A172 (cell line): ENCODE measurements at regions not wholly inside any gene's neighbourhood (a gene's known extent, or its start where the extent isn't known, plus 50 kb on each side); places are given as distances from the start of the nearest gene placed in this dataset.

ENCODE experiments used
- DNase-seq: peaks from one replicate; pipeline ENCODE4 v3.0.0-alpha.2; 2015; ENCODE audit warnings: low spot score

- DNase-seq = no peak
Measured at GRCh38 chr4:180640193-180640592, 1603.0 kb upstream of the TENM3 start.

- DNase-seq = peak; percentile 29
Measured at GRCh38 chr4:180641495-180641894, 1601.7 kb upstream of the TENM3 start.

GRCh38 chr4:180642732-180643131, 1600.5 kb upstream of the TENM3 start:
- no peak for DNase-seq

- DNase-seq = no peak
Measured at GRCh38 chr4:180650273-180650672, 1592.9 kb upstream of the TENM3 start.

- no peak for DNase-seq
Measured at GRCh38 chr4:180652533-180652932, 1590.7 kb upstream of the TENM3 start.

GRCh38 chr4:180655886-180656285, 1587.3 kb upstream of the TENM3 start:
- peak; percentile 18 for DNase-seq

GRCh38 chr4:180657881-180658280, 1585.3 kb upstream of the TENM3 start:
- DNase-seq = no peak

GRCh38 chr4:180664766-180665368, 1578.3 kb upstream of the TENM3 start:
- peak; percentile 82 for DNase-seq

GRCh38 chr4:180665481-180665880, 1577.7 kb upstream of the TENM3 start:
- DNase-seq = no peak

GRCh38 chr4:180665994-180666824, 1577.0 kb upstream of the TENM3 start:
- DNase-seq = peak; percentile 67

GRCh38 chr4:180668732-180669131, 1574.5 kb upstream of the TENM3 start:
- DNase-seq = no peak

- DNase-seq = peak; percentile 71
Measured at GRCh38 chr4:180669680-180670079, 1573.5 kb upstream of the TENM3 start.

GRCh38 chr4:180674619-180675358, 1568.4 kb upstream of the TENM3 start:
- DNase-seq = no peak

GRCh38 chr4:180675359-180675650, 1567.9 kb upstream of the TENM3 start:
- DNase-seq = no peak

- DNase-seq = no peak
Measured at GRCh38 chr4:180680305-180680704, 1562.9 kb upstream of the TENM3 start.

- no peak for DNase-seq
Measured at GRCh38 chr4:180682776-180683175, 1560.4 kb upstream of the TENM3 start.

GRCh38 chr4:180683186-180683585, 1560.0 kb upstream of the TENM3 start:
- no peak for DNase-seq

- no peak for DNase-seq
Measured at GRCh38 chr4:180688480-180688879, 1554.7 kb upstream of the TENM3 start.

- DNase-seq = no peak
Measured at GRCh38 chr4:180694875-180695274, 1548.3 kb upstream of the TENM3 start.

GRCh38 chr4:180695851-180696250, 1547.4 kb upstream of the TENM3 start:
- peak; percentile 81 for DNase-seq

GRCh38 chr4:180696460-180697092, 1546.6 kb upstream of the TENM3 start:
- DNase-seq = no peak

GRCh38 chr4:180698550-180699195, 1544.5 kb upstream of the TENM3 start:
- DNase-seq = no peak
